HEK293 (cell line): ENCODE measurements at regions not wholly inside any gene's neighbourhood (a gene's known extent, or its start where the extent isn't known, plus 50 kb on each side); places are given as distances from the start of the nearest gene placed in this dataset.

Experiments used
- CTCF ChIA-PET: fragments of 350-600 bp; formaldehyde crosslinking; extraction: SDS; loops from one replicate; lab custom pipeline; 2021; ENCODE audit warnings: antibody characterized with exemption; lab: Yijun Ruan, JAX
- POLR2A ChIA-PET: fragments of 300-600 bp; formaldehyde crosslinking; extraction: SDS; loops from one replicate; lab custom pipeline; 2020; ENCODE audit warnings: antibody characterized with exemption, inconsistent platforms; lab: Yijun Ruan, JAX
- H3K27ac ChIP-seq: fragments of 200-500 bp; sonication (Bioruptor generic); 2 replicates; pipeline ENCODE4 v1.5.1; 2014; ENCODE audit warnings: low read depth, low read length, control low read depth, inconsistent platforms; ENCODE audit errors: extremely low read depth
- H3K36me3 ChIP-seq, 2 experiments: fragments of 200-500 bp in 1 of 2; sonication (Bioruptor generic) in 1 of 2; 1 replicate in 1 of 2; 2 replicates in 1 of 2; pipeline ENCODE4 v1.5.1; 2014 to 2017; ENCODE audit warnings: inconsistent platforms in 2 of 2, low read length in 2 of 2; ENCODE audit not compliant: control insufficient read depth in 2 of 2, insufficient read depth in 1 of 2
- H3K4me1 ChIP-seq: fragments of 200-500 bp; sonication (Bioruptor generic); 2 replicates; pipeline ENCODE4 v1.5.1; 2014; ENCODE audit warnings: mild to moderate bottlenecking, low read length, inconsistent platforms; ENCODE audit not compliant: control insufficient read depth, insufficient read depth
- H3K4me3 ChIP-seq: 2 replicates; pipeline ENCODE4 v1.5.1; 2011; ENCODE audit warnings: low read depth, mild to moderate bottlenecking, control low read depth, low read length, moderate library complexity
- H3K9me3 ChIP-seq: fragments of 200-500 bp; sonication (Bioruptor generic); 2 replicates; pipeline ENCODE4 v1.5.1; 2014; ENCODE audit warnings: low read depth, low read length, inconsistent platforms; ENCODE audit not compliant: control insufficient read depth, insufficient read depth
- BCL6B ChIP-seq: fragments of 450-650 bp; formaldehyde crosslinking; IDR thresholded peaks from 2 replicates; pipeline ENCODE4 v1.5.1; 2017; ENCODE audit warnings: missing biosample characterization, missing genetic modification characterization
- KLF9 ChIP-seq: fragments of 450-650 bp; formaldehyde crosslinking; IDR thresholded peaks from 2 replicates; pipeline ENCODE4 v1.5.1; 2016; ENCODE audit warnings: missing biosample characterization, missing genetic modification characterization, low read depth
- MEIS1 ChIP-seq: sonication (generic); formaldehyde crosslinking; IDR thresholded peaks from 2 replicates; pipeline ENCODE4 v1.8.1; 2022; ENCODE audit warnings: missing genetic modification reagents, mild to moderate bottlenecking, borderline replicate concordance
- MYNN ChIP-seq: fragments of 450-650 bp; formaldehyde crosslinking; IDR thresholded peaks from 2 replicates; pipeline ENCODE4 v1.5.1; 2016; ENCODE audit warnings: missing biosample characterization, missing genetic modification characterization, borderline replicate concordance
- PRDM4 ChIP-seq: fragments of 450-650 bp; formaldehyde crosslinking; IDR thresholded peaks from 2 replicates; pipeline ENCODE4 v1.5.1; 2017; ENCODE audit warnings: missing biosample characterization, missing genetic modification characterization
- PRDM6 ChIP-seq: fragments of 450-650 bp; formaldehyde crosslinking; IDR thresholded peaks from 2 replicates; pipeline ENCODE4 v1.5.1; 2017; ENCODE audit warnings: missing biosample characterization, missing genetic modification characterization
- SP7 ChIP-seq: fragments of 450-650 bp; formaldehyde crosslinking; IDR thresholded peaks from 2 replicates; pipeline ENCODE4 v1.5.1; 2016; ENCODE audit warnings: missing biosample characterization, missing genetic modification characterization
- ZBTB17 ChIP-seq: fragments of 450-650 bp; formaldehyde crosslinking; IDR thresholded peaks from 2 replicates; pipeline ENCODE4 v1.5.1; 2016; ENCODE audit warnings: missing biosample characterization, missing genetic modification characterization
- ZBTB49 ChIP-seq: fragments of 450-650 bp; formaldehyde crosslinking; IDR thresholded peaks from 2 replicates; pipeline ENCODE4 v1.5.1; 2016; ENCODE audit warnings: missing biosample characterization, missing genetic modification characterization, low read depth
- ZFP3 ChIP-seq: fragments of 450-650 bp; formaldehyde crosslinking; IDR thresholded peaks from 2 replicates; pipeline ENCODE4 v1.5.1; 2016; ENCODE audit warnings: low read depth, missing biosample characterization, missing genetic modification characterization
- ZFP41 ChIP-seq: fragments of 450-650 bp; formaldehyde crosslinking; IDR thresholded peaks from 2 replicates; pipeline ENCODE4 v1.5.1; 2016; ENCODE audit warnings: missing biosample characterization, missing genetic modification characterization, borderline replicate concordance
- ZNF112 ChIP-seq: fragments of 450-650 bp; formaldehyde crosslinking; IDR thresholded peaks from 2 replicates; pipeline ENCODE4 v1.5.0; 2017; ENCODE audit warnings: missing biosample characterization, missing genetic modification characterization
- ZNF174 ChIP-seq: fragments of 450-650 bp; formaldehyde crosslinking; IDR thresholded peaks from 2 replicates; pipeline ENCODE4 v1.5.0; 2017; ENCODE audit warnings: missing biosample characterization, mild to moderate bottlenecking, missing genetic modification characterization
- ZNF23 ChIP-seq: fragments of 450-650 bp; formaldehyde crosslinking; IDR thresholded peaks from 2 replicates; pipeline ENCODE4 v1.5.1; 2016; ENCODE audit warnings: missing biosample characterization, missing genetic modification characterization, borderline replicate concordance
- ZNF26 ChIP-seq: fragments of 450-650 bp; formaldehyde crosslinking; IDR thresholded peaks from 2 replicates; pipeline ENCODE4 v1.5.1; 2016; ENCODE audit warnings: missing biosample characterization, missing genetic modification characterization
- ZNF292 ChIP-seq: fragments of 450-650 bp; formaldehyde crosslinking; IDR thresholded peaks from 2 replicates; pipeline ENCODE4 v1.5.1; 2016; ENCODE audit warnings: low read depth, missing biosample characterization, missing genetic modification characterization, borderline replicate concordance
- ZNF366 ChIP-seq: fragments of 450-650 bp; formaldehyde crosslinking; conservative IDR thresholded peaks from 2 replicates; pipeline ENCODE4 v1.5.1; 2016; ENCODE audit warnings: missing biosample characterization, missing genetic modification characterization
- ZNF449 ChIP-seq: fragments of 450-650 bp; formaldehyde crosslinking; IDR thresholded peaks from 2 replicates; pipeline ENCODE4 v1.5.1; 2017; ENCODE audit warnings: missing biosample characterization, mild to moderate bottlenecking, missing genetic modification characterization, moderate library complexity
- ZNF514 ChIP-seq: fragments of 450-650 bp; formaldehyde crosslinking; IDR thresholded peaks from 2 replicates; pipeline ENCODE4 v1.5.1; 2016; ENCODE audit warnings: missing biosample characterization, missing genetic modification characterization
- ZNF529 ChIP-seq: fragments of 450-650 bp; formaldehyde crosslinking; IDR thresholded peaks from 2 replicates; pipeline ENCODE4 v1.5.1; 2017; ENCODE audit warnings: missing genetic modification characterization, missing biosample characterization; ENCODE audit not compliant: insufficient replicate concordance
- ZNF555 ChIP-seq: fragments of 450-650 bp; formaldehyde crosslinking; conservative IDR thresholded peaks from 2 replicates; pipeline ENCODE4 v1.5.1; 2017; ENCODE audit warnings: missing biosample characterization, mild to moderate bottlenecking, missing genetic modification characterization, inconsistent platforms
- ZNF610 ChIP-seq: fragments of 450-650 bp; formaldehyde crosslinking; IDR thresholded peaks from 2 replicates; pipeline ENCODE4 v1.5.1; 2016; ENCODE audit warnings: missing biosample characterization, missing genetic modification characterization, borderline replicate concordance
- ZNF624 ChIP-seq: fragments of 450-650 bp; formaldehyde crosslinking; IDR thresholded peaks from 2 replicates; pipeline ENCODE4 v1.5.1; 2017; ENCODE audit warnings: missing biosample characterization, missing genetic modification characterization
- ZNF639 ChIP-seq: fragments of 450-650 bp; formaldehyde crosslinking; IDR thresholded peaks from 2 replicates; pipeline ENCODE4 v1.5.1; 2016; ENCODE audit warnings: missing biosample characterization, missing genetic modification characterization
- ZNF664 ChIP-seq: fragments of 450-650 bp; formaldehyde crosslinking; IDR thresholded peaks from 2 replicates; pipeline ENCODE4 v1.5.1; 2016; ENCODE audit warnings: missing biosample characterization, missing genetic modification characterization
- ZSCAN16 ChIP-seq: fragments of 450-650 bp; formaldehyde crosslinking; IDR thresholded peaks from 2 replicates; pipeline ENCODE4 v1.5.1; 2016; ENCODE audit warnings: missing biosample characterization, missing genetic modification characterization

GRCh38 chr9:7963026-7963425 is 163.4 kb upstream of the DMAC1 start:
- no peaks in the 10 kb centered on the region for H3K9me3 ChIP-seq

GRCh38 chr9:7961076-7961475 is 161.5 kb upstream of the DMAC1 start:
- ChIA-PET CTCF (interaction anchor here (0.6 kb wide), 1 partner anchor 597 kb away, joined by 3 read pairs; no protein-coding TSS in a partner anchor), POLR2A (no interaction called here)
- Histone ChIP-seq H3K27ac (no peak overlapping the region), H3K9me3 (no peaks in the 10 kb centered on the region), H3K36me3 (no peaks in the 10 kb centered on the region), H3K4me3 (no peak overlapping the region), H3K4me1 (no peaks in the 10 kb centered on the region)
- no peak for TF ChIP-seq KLF9 (tag by site-specific recombination)
- no peak for TF ChIP-seq ZNF639
- no peak for TF ChIP-seq ZNF26
- no peak for TF ChIP-seq ZNF529
- no peak for TF ChIP-seq ZNF624 (tag by site-specific recombination)
- no peak for TF ChIP-seq ZBTB17
- TF ChIP-seq ZNF112 (tag by site-specific recombination), result no peak
- TF ChIP-seq ZNF23 (tag by site-specific recombination), result no peak
- no peak for TF ChIP-seq ZBTB49
- TF ChIP-seq PRDM4 (tag by site-specific recombination), result no peak
- TF ChIP-seq BCL6B (tag by site-specific recombination), result no peak
- no peak for TF ChIP-seq ZNF664 (tag by site-specific recombination)

More at GRCh38 chr9:7963026-7963425, 163.4 kb upstream of the DMAC1 start:
- POLR2A ChIA-PET, result interaction anchor here (0.6 kb wide), 1 partner anchor 366 kb away, joined by 5 read pairs; no protein-coding TSS in a partner anchor
- CTCF ChIA-PET, result interaction anchor here (0.7 kb wide), 1 partner anchor 44 kb away, joined by 3 read pairs; no protein-coding TSS in a partner anchor
- Histone ChIP-seq H3K27ac (no peak overlapping the region), H3K4me1 (no peaks in the 10 kb centered on the region), H3K36me3 (no peaks in the 10 kb centered on the region), H3K4me3 (no peak overlapping the region)
- TF ChIP-seq ZNF292 (no peak), PRDM6 (tag by site-specific recombination) (no peak), ZFP3 (tag by site-specific recombination) (no peak), ZNF366 (tag by site-specific recombination) (no peak), MEIS1 (CRISPR knock-in tag) (no peak), ZNF174 (tag by site-specific recombination) (no peak), ZNF449 (tag by site-specific recombination) (no peak), ZSCAN16 (no peak), MYNN (tag by site-specific recombination) (no peak), ZNF555 (no peak), ZNF610 (no peak), ZFP41 (tag by site-specific recombination) (no peak), ZNF514 (tag by site-specific recombination) (no peak), SP7 (no peak)
